NCI-H128 (cell line): ENCODE measurements at regions not wholly inside any gene's neighbourhood (a gene's known extent, or its start where the extent isn't known, plus 50 kb on each side); places are given as distances from the start of the nearest gene placed in this dataset.
"Not testable (repeated sequence)": the region's sequence is repeated elsewhere in the genome, so short reads cannot be mapped to it uniquely, and the experiment has no call there.

ENCODE experiments used
- DNase-seq: peaks from one replicate; lab custom pipeline; 2025; ENCODE audit not compliant: unreplicated experiment; lab: John Stamatoyannopoulos, UW

GRCh38 chr6:68032217-68032616 is 602.9 kb upstream of the ADGRB3 start:
- no peak for DNase-seq

GRCh38 chr6:68031054-68031453 is 604.0 kb upstream of the ADGRB3 start:
- no peak for DNase-seq

GRCh38 chr6:68026483-68026882 is 608.6 kb upstream of the ADGRB3 start:
- no peak for DNase-seq

GRCh38 chr6:68025764-68026163 is 609.3 kb upstream of the ADGRB3 start:
- no peak for DNase-seq

GRCh38 chr6:68024570-68025269 is 610.4 kb upstream of the ADGRB3 start:
- DNase-seq: no peak

- not testable (repeated sequence) for DNase-seq
Observed at GRCh38 chr6:68022968-68023367, 612.1 kb upstream of the ADGRB3 start.

GRCh38 chr6:68013780-68014515 is 621.1 kb upstream of the ADGRB3 start:
- no peak for DNase-seq

- DNase-seq: no peak
Observed at GRCh38 chr6:68012822-68013221, 622.3 kb upstream of the ADGRB3 start.

- DNase-seq: no peak
Observed at GRCh38 chr6:68010936-68011335, 624.1 kb upstream of the ADGRB3 start.

GRCh38 chr6:68008445-68008844 is 626.6 kb upstream of the ADGRB3 start:
- DNase-seq: no peak

GRCh38 chr6:68007717-68008116 is 627.4 kb upstream of the ADGRB3 start:
- no peak for DNase-seq

GRCh38 chr6:67986694-67987232 is 648.3 kb upstream of the ADGRB3 start:
- no peak for DNase-seq

GRCh38 chr6:67976486-67976885 is 658.6 kb upstream of the ADGRB3 start:
- DNase-seq: no peak

GRCh38 chr6:67974931-67975330 is 660.2 kb upstream of the ADGRB3 start:
- DNase-seq: no peak

GRCh38 chr6:67971812-67972211 is 663.3 kb upstream of the ADGRB3 start:
- DNase-seq: no peak

GRCh38 chr6:67966830-67967229 is 668.3 kb upstream of the ADGRB3 start:
- DNase-seq: no peak

GRCh38 chr6:67956352-67956751 is 678.7 kb upstream of the ADGRB3 start:
- no peak for DNase-seq

GRCh38 chr6:67952948-67953347 is 682.1 kb upstream of the ADGRB3 start:
- no peak for DNase-seq

GRCh38 chr6:67952121-67952520 is 683.0 kb upstream of the ADGRB3 start:
- no peak for DNase-seq

GRCh38 chr6:67947762-67948161 is 687.3 kb upstream of the ADGRB3 start:
- DNase-seq: not testable (repeated sequence)

- no peak for DNase-seq
Observed at GRCh38 chr6:67935976-67936477, 699.1 kb upstream of the ADGRB3 start.

GRCh38 chr6:67933278-67933677 is 701.8 kb upstream of the ADGRB3 start:
- DNase-seq: no peak
